Right ventricle myocardium superior (tissue), 1 donor: ENCODE measurements at regions not wholly inside any gene's neighbourhood (a gene's known extent, or its start where the extent isn't known, plus 50 kb on each side); places are given as distances from the start of the nearest gene placed in this dataset.
"Not testable (repeated sequence)": the region's sequence is repeated elsewhere in the genome, so short reads cannot be mapped to it uniquely, and the experiment has no call there.

Experiments
- ATAC-seq: fragments of 200-7000 bp; cut with Tn5 transposase; one replicate; pipeline ENCODE4 v1.9.1; 2020; ENCODE audit warnings: mild to moderate bottlenecking; ENCODE audit not compliant: poor library complexity
- DNase-seq: peaks from one replicate; pipeline ENCODE4 v3.0.0-alpha.2; 2020
- intact Hi-C: fragments of 100-400 bp; cut with DNase I; formaldehyde crosslinking; loops from one replicate; pipeline ENCODE4 v1.11.2; 2022
- donor health status: DM: no; HTN: yes; CAD: no; lungs with severe emphysema.

- ATAC-seq = no peak
- intact Hi-C loops = no loop called here
- DNase-seq = no peak
These were observed 79.9 kb upstream of the MSX2 start for GRCh38 chr5:174644436-174644835.

GRCh38 chr5:174644923-174645322, 79.5 kb upstream of the MSX2 start:
- no peak for DNase-seq
- intact Hi-C loops = no loop called here

GRCh38 chr5:174645677-174646076, 78.7 kb upstream of the MSX2 start:
- ATAC-seq (no peak), DNase-seq (no peak)
- intact Hi-C loops = no loop called here

More at GRCh38 chr5:174644923-174645322, 79.5 kb upstream of the MSX2 start:
- ATAC-seq = no peak

GRCh38 chr5:174648618-174649017, 75.8 kb upstream of the MSX2 start:
- intact Hi-C loops, DNase-seq, ATAC-seq: not testable (repeated sequence)

GRCh38 chr5:174649391-174649790, 75.0 kb upstream of the MSX2 start:
- DNase-seq (no peak), ATAC-seq (no peak)
- intact Hi-C loops = no loop called here

GRCh38 chr5:174654442-174654841, 69.9 kb upstream of the MSX2 start:
- ATAC-seq = no peak
- intact Hi-C loops = no loop called here
- DNase-seq = no peak

GRCh38 chr5:174655351-174655750, 69.0 kb upstream of the MSX2 start:
- ATAC-seq (no peak), DNase-seq (no peak)
- intact Hi-C loops = no loop called here

GRCh38 chr5:174664180-174664850, 60.1 kb upstream of the MSX2 start:
- intact Hi-C loops = no loop called here
- no peak for ATAC-seq
- no peak for DNase-seq

GRCh38 chr5:174665347-174665746, 59.0 kb upstream of the MSX2 start:
- intact Hi-C loops = no loop called here
- ATAC-seq = no peak

GRCh38 chr5:174667526-174667925, 56.9 kb upstream of the MSX2 start:
- ATAC-seq = no peak
- intact Hi-C loops = no loop called here
- no peak for DNase-seq

More at GRCh38 chr5:174665347-174665746, 59.0 kb upstream of the MSX2 start:
- no peak for DNase-seq

GRCh38 chr5:174668349-174668748, 56.0 kb upstream of the MSX2 start:
- DNase-seq = no peak
- no peak for ATAC-seq
- intact Hi-C loops = no loop called here
